ENCODE measurements at regions not wholly inside any gene's neighbourhood (a gene's known extent, or its start where the extent isn't known, plus 50 kb on each side); places are given as distances from the start of the nearest gene placed in this dataset.
A peak's percentile ranks its signal among the peaks of the same experiment; 100 is the strongest.

DNA sequence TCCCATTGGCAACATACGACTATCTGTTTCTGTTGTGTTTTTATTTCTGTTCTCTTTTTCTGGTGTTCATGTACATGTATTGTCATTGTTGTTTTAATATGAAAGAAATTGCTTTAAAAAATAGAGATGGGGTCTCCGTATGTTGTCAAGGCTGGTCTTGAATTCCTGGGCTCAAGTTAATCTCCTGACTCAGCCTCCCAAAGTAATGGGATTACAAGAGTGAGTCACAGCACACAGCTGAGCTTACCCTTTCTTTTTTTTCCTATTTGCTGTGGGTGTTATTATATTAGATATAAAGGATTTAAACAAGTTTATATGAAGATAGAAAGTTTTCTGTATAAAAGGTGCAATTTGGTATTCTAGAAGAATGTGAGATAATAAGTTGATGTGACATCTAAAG is 554.6 kb downstream of the DSC3 start:
- intact Hi-C loops (cut with micrococcal nuclease), result no loop called here
- peaks cover 39% of the 10 kb centered on the region for H3K4me1 Mint-ChIP-seq (ENCODE audit: insufficient read depth, unreplicated experiment)
- H3K4me3 Mint-ChIP-seq (ENCODE audit: unreplicated experiment), result no peak overlapping the region
- BruUV-seq (replicated peaks), result no TSS peak
- TF ChIP-seq, protein P1, sequence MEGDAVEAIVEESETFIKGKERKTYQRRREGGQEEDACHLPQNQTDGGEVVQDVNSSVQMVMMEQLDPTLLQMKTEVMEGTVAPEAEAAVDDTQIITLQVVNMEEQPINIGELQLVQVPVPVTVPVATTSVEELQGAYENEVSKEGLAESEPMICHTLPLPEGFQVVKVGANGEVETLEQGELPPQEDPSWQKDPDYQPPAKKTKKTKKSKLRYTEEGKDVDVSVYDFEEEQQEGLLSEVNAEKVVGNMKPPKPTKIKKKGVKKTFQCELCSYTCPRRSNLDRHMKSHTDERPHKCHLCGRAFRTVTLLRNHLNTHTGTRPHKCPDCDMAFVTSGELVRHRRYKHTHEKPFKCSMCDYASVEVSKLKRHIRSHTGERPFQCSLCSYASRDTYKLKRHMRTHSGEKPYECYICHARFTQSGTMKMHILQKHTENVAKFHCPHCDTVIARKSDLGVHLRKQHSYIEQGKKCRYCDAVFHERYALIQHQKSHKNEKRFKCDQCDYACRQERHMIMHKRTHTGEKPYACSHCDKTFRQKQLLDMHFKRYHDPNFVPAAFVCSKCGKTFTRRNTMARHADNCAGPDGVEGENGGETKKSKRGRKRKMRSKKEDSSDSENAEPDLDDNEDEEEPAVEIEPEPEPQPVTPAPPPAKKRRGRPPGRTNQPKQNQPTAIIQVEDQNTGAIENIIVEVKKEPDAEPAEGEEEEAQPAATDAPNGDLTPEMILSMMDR (IDR thresholded peaks at IDR 0.05; ENCODE audit: unreplicated experiment), result no peak
- no peak overlapping the region for H3K27ac Mint-ChIP-seq (ENCODE audit: low read depth, unreplicated experiment)
- DNase-seq (ENCODE audit: unreplicated experiment), result peak; percentile 21
- ChIA-PET CTCF (no interaction called here), POLR2A (no interaction called here)
- no peaks in the 10 kb centered on the region for H3K9me3 Mint-ChIP-seq (ENCODE audit: unreplicated experiment)
- H3K27me3 Mint-ChIP-seq (ENCODE audit: insufficient read depth, unreplicated experiment), result no peaks in the 10 kb centered on the region
- H3K36me3 Mint-ChIP-seq (ENCODE audit: insufficient read depth, unreplicated experiment), result no peaks in the 10 kb centered on the region

GRCh38 chr18:30486856-30487255 is 555.7 kb downstream of the DSC3 start:
- ChIA-PET CTCF (no interaction called here), POLR2A (no interaction called here)
- Mint-ChIP-seq H3K27ac (ENCODE audit: low read depth, unreplicated experiment) (no peak overlapping the region), H3K36me3 (ENCODE audit: insufficient read depth, unreplicated experiment) (no peaks in the 10 kb centered on the region), H3K4me1 (ENCODE audit: insufficient read depth, unreplicated experiment) (peaks cover 35% of the 10 kb centered on the region), H3K4me3 (ENCODE audit: unreplicated experiment) (no peak overlapping the region), H3K27me3 (ENCODE audit: insufficient read depth, unreplicated experiment) (no peaks in the 10 kb centered on the region), H3K9me3 (ENCODE audit: unreplicated experiment) (no peaks in the 10 kb centered on the region)
- DNase-seq (ENCODE audit: unreplicated experiment), result no peak
- intact Hi-C loops (cut with micrococcal nuclease), result no loop called here
- TF ChIP-seq, protein P1 (IDR thresholded peaks at IDR 0.05; ENCODE audit: unreplicated experiment), result no peak
- no TSS peak for BruUV-seq (replicated peaks)

GRCh38 chr18:30485078-30485477 is 557.5 kb downstream of the DSC3 start:
- ChIA-PET POLR2A (interaction anchor here (0.5 to 1.1 kb wide), 4 partner anchors 47 to 1795 kb away, joined by 3 to 4 read pairs (median 4); no protein-coding TSS in a partner anchor), CTCF (interaction anchor here (0.7 to 1.1 kb wide), 2 partner anchors 611 to 1440 kb away, joined by 3 to 4 read pairs; no protein-coding TSS in a partner anchor)
- Mint-ChIP-seq H3K4me3 (ENCODE audit: unreplicated experiment) (no peak overlapping the region), H3K27ac (ENCODE audit: low read depth, unreplicated experiment) (no peak overlapping the region), H3K9me3 (ENCODE audit: unreplicated experiment) (no peaks in the 10 kb centered on the region), H3K36me3 (ENCODE audit: insufficient read depth, unreplicated experiment) (no peaks in the 10 kb centered on the region), H3K27me3 (ENCODE audit: insufficient read depth, unreplicated experiment) (no peaks in the 10 kb centered on the region), H3K4me1 (ENCODE audit: insufficient read depth, unreplicated experiment) (peaks cover 29% of the 10 kb centered on the region)
- no peak for DNase-seq (ENCODE audit: unreplicated experiment)
- BruUV-seq (replicated peaks), result no TSS peak
- intact Hi-C loops (cut with micrococcal nuclease), result no loop called here
- TF ChIP-seq, protein P1 (IDR thresholded peaks at IDR 0.05; ENCODE audit: unreplicated experiment), result no peak

DNA sequence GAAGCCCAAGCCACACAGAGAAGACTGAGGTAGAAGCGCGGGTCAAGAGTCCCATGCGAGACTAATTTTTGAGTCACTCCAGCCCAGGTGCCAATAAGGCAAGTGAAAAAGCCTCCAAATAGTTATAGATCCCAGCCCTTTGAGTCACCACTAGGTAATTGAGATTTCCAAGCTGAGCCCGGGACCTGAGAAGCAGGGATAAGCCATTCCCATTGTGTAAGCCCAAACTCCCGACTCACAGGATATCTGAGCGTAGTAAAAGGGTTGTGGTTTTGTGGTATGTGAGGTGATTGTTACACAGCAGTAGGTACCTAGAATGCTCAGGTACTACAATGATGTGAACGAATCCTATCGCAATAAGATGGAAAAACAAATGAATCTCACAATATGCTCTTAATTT is 560.7 kb downstream of the DSC3 start:
- Mint-ChIP-seq H3K27me3 (ENCODE audit: insufficient read depth, unreplicated experiment) (no peaks in the 10 kb centered on the region), H3K27ac (ENCODE audit: low read depth, unreplicated experiment) (no peak overlapping the region), H3K36me3 (ENCODE audit: insufficient read depth, unreplicated experiment) (no peaks in the 10 kb centered on the region), H3K9me3 (ENCODE audit: unreplicated experiment) (no peaks in the 10 kb centered on the region), H3K4me3 (ENCODE audit: unreplicated experiment) (no peak overlapping the region), H3K4me1 (ENCODE audit: insufficient read depth, unreplicated experiment) (peaks cover 13% of the 10 kb centered on the region)
- DNase-seq (ENCODE audit: unreplicated experiment), result no peak
- TF ChIP-seq, protein P1 (IDR thresholded peaks at IDR 0.05; ENCODE audit: unreplicated experiment), result no peak
- POLR2A ChIA-PET, result no interaction called here
- intact Hi-C loops (cut with micrococcal nuclease), result no loop called here
- CTCF ChIA-PET, result interaction anchor here (0.7 kb wide), 1 partner anchor 392 kb away, joined by 3 read pairs; no protein-coding TSS in a partner anchor
- no TSS peak for BruUV-seq (replicated peaks)

Measured in MCF 10A (cell line).